Stimulated activated CD8-positive, alpha-beta memory T cell treated with anti-CD3 and anti-CD28 coated beads, Interleukin-15, amount 100 ng/mL, for 1 hour (primary cell): ENCODE measurements at regions not wholly inside any gene's neighbourhood (a gene's known extent, or its start where the extent isn't known, plus 50 kb on each side); places are given as distances from the start of the nearest gene placed in this dataset.
"Not testable (repeated sequence)": the region's sequence is repeated elsewhere in the genome, so short reads cannot be mapped to it uniquely, and the experiment has no call there.

Experiments
- DNase-seq: peaks from one replicate; pipeline ENCODE4 v3.0.0-alpha.2; 2020; ENCODE audit warnings: low read depth

GRCh38 chr2:180695586-180696401, 284.6 kb upstream of the UBE2E3 start:
- DNase-seq, result no peak

- DNase-seq, result no peak
These were observed 285.7 kb upstream of the UBE2E3 start for GRCh38 chr2:180694445-180695421.

- DNase-seq, result no peak
These were observed 288.1 kb upstream of the UBE2E3 start for GRCh38 chr2:180692322-180692721.

GRCh38 chr2:180691855-180692223, 288.6 kb upstream of the UBE2E3 start:
- not testable (repeated sequence) for DNase-seq

GRCh38 chr2:180691186-180691854, 289.1 kb upstream of the UBE2E3 start:
- not testable (repeated sequence) for DNase-seq

GRCh38 chr2:180690611-180691010, 289.8 kb upstream of the UBE2E3 start:
- no peak for DNase-seq

GRCh38 chr2:180682871-180683270, 297.5 kb upstream of the UBE2E3 start:
- no peak for DNase-seq

- DNase-seq, result no peak
These were observed 300.7 kb upstream of the UBE2E3 start for GRCh38 chr2:180679693-180680092.

- no peak for DNase-seq
These were observed 301.8 kb upstream of the UBE2E3 start for GRCh38 chr2:180678625-180678972.

GRCh38 chr2:180677930-180678624, 302.3 kb upstream of the UBE2E3 start:
- DNase-seq, result no peak

GRCh38 chr2:180677200-180677599, 303.2 kb upstream of the UBE2E3 start:
- DNase-seq, result no peak

GRCh38 chr2:180676520-180677025, 303.8 kb upstream of the UBE2E3 start:
- no peak for DNase-seq

- no peak for DNase-seq
These were observed 305.2 kb upstream of the UBE2E3 start for GRCh38 chr2:180675170-180675569.

GRCh38 chr2:180672377-180672776, 308.0 kb upstream of the UBE2E3 start:
- no peak for DNase-seq

- no peak for DNase-seq
These were observed 310.0 kb upstream of the UBE2E3 start for GRCh38 chr2:180670302-180671003.

- no peak for DNase-seq
These were observed 311.4 kb upstream of the UBE2E3 start for GRCh38 chr2:180669016-180669415.

- DNase-seq, result no peak
These were observed 315.9 kb upstream of the UBE2E3 start for GRCh38 chr2:180664507-180664906.

GRCh38 chr2:180662941-180663471, 317.4 kb upstream of the UBE2E3 start:
- no peak for DNase-seq

- DNase-seq, result no peak
These were observed 317.9 kb upstream of the UBE2E3 start for GRCh38 chr2:180662521-180662920.

GRCh38 chr2:180661686-180662030, 318.7 kb upstream of the UBE2E3 start:
- no peak for DNase-seq
